ENCODE measurements at regions not wholly inside any gene's neighbourhood (a gene's known extent, or its start where the extent isn't known, plus 50 kb on each side); places are given as distances from the start of the nearest gene placed in this dataset.

GRCh38 chr11:80365980-80366379 lies 925.1 kb upstream of the TENM4 start:
- no peaks in the 10 kb centered on the region for H3K27me3 ChIP-seq
- H3K4me1 ChIP-seq = no peaks in the 10 kb centered on the region
- no peak overlapping the region for H3K4me2 ChIP-seq
- H3K27ac ChIP-seq = no peak overlapping the region
- H3K4me3 ChIP-seq = no peak overlapping the region
- H3K9me3 ChIP-seq (replicated peaks in 1 of 11) = no peaks in the 10 kb centered on the region
- H4K20me1 ChIP-seq = no peaks in the 10 kb centered on the region; a peak in 1 of 22 replicates
- H3K36me3 ChIP-seq = no peaks in the 10 kb centered on the region
- no peak for TF ChIP-seq Cebpa-rat (IDR thresholded peaks at IDR 0.05)
- no peak overlapping the region for H3K9ac ChIP-seq

- H3K27ac ChIP-seq = no peak overlapping the region
- H3K36me3 ChIP-seq = no peaks in the 10 kb centered on the region
- no peaks in the 10 kb centered on the region for H3K4me1 ChIP-seq
- no peak for TF ChIP-seq Cebpa-rat (IDR thresholded peaks at IDR 0.05)
- H3K4me2 ChIP-seq = no peak overlapping the region
- H4K20me1 ChIP-seq = no peaks in the 10 kb centered on the region
- no peak overlapping the region for H3K9ac ChIP-seq
- no peak overlapping the region for H3K4me3 ChIP-seq
- no peaks in the 10 kb centered on the region for H3K9me3 ChIP-seq (replicated peaks in 1 of 11)
- no peaks in the 10 kb centered on the region for H3K27me3 ChIP-seq
Observed at GRCh38 chr11:80365076-80365725, 924.4 kb upstream of the TENM4 start.

- Histone ChIP-seq H3K4me3 (no peak overlapping the region), H3K9ac (no peak overlapping the region)
Observed at GRCh38 chr11:80362563-80363340, 921.9 kb upstream of the TENM4 start.

GRCh38 chr11:80355251-80355650 lies 914.4 kb upstream of the TENM4 start:
- H3K27ac ChIP-seq = no peak overlapping the region
- H4K20me1 ChIP-seq = no peaks in the 10 kb centered on the region
- TF ChIP-seq Cebpa-rat (IDR thresholded peaks at IDR 0.05) = no peak
- no peak overlapping the region for H3K4me3 ChIP-seq
- H3K4me2 ChIP-seq = no peak overlapping the region
- no peaks in the 10 kb centered on the region for H3K9me3 ChIP-seq (replicated peaks in 1 of 11)
- no peaks in the 10 kb centered on the region for H3K27me3 ChIP-seq
- no peak overlapping the region for H3K9ac ChIP-seq
- no peaks in the 10 kb centered on the region for H3K4me1 ChIP-seq
- no peaks in the 10 kb centered on the region for H3K36me3 ChIP-seq

More at GRCh38 chr11:80362563-80363340, 921.9 kb upstream of the TENM4 start:
- H3K27me3 ChIP-seq = no peaks in the 10 kb centered on the region
- H4K20me1 ChIP-seq = no peaks in the 10 kb centered on the region
- no peaks in the 10 kb centered on the region for H3K36me3 ChIP-seq
- H3K9me3 ChIP-seq (replicated peaks in 1 of 11) = no peaks in the 10 kb centered on the region
- H3K4me1 ChIP-seq = no peaks in the 10 kb centered on the region
- H3K27ac ChIP-seq = no peak overlapping the region
- TF ChIP-seq Cebpa-rat (IDR thresholded peaks at IDR 0.05) = no peak
- no peak overlapping the region for H3K4me2 ChIP-seq

- H3K4me1 ChIP-seq = no peaks in the 10 kb centered on the region
- no peaks in the 10 kb centered on the region for H3K27me3 ChIP-seq
- no peaks in the 10 kb centered on the region for H3K36me3 ChIP-seq
- no peak overlapping the region for H3K9ac ChIP-seq
- H4K20me1 ChIP-seq = no peaks in the 10 kb centered on the region
- no peak overlapping the region for H3K4me3 ChIP-seq
- no peaks in the 10 kb centered on the region for H3K9me3 ChIP-seq (replicated peaks in 1 of 11)
- TF ChIP-seq Cebpa-rat (IDR thresholded peaks at IDR 0.05) = no peak
- no peak overlapping the region for H3K27ac ChIP-seq
- H3K4me2 ChIP-seq = no peak overlapping the region
Observed at GRCh38 chr11:80350541-80350940, 909.7 kb upstream of the TENM4 start.

GRCh38 chr11:80349997-80350396 lies 909.2 kb upstream of the TENM4 start:
- H3K4me1 ChIP-seq = no peaks in the 10 kb centered on the region
- no peaks in the 10 kb centered on the region for H3K9me3 ChIP-seq (replicated peaks in 1 of 11)
- H3K36me3 ChIP-seq = no peaks in the 10 kb centered on the region
- no peak overlapping the region for H3K4me2 ChIP-seq
- TF ChIP-seq Cebpa-rat (IDR thresholded peaks at IDR 0.05) = no peak
- no peak overlapping the region for H3K27ac ChIP-seq
- H3K9ac ChIP-seq = no peak overlapping the region
- H3K27me3 ChIP-seq = no peaks in the 10 kb centered on the region
- H3K4me3 ChIP-seq = no peak overlapping the region
- no peaks in the 10 kb centered on the region for H4K20me1 ChIP-seq

GRCh38 chr11:80346353-80347059 lies 905.7 kb upstream of the TENM4 start:
- TF ChIP-seq Cebpa-rat (IDR thresholded peaks at IDR 0.05) = no peak
- no peaks in the 10 kb centered on the region for H3K9me3 ChIP-seq (replicated peaks in 1 of 11)
- no peak overlapping the region for H3K4me2 ChIP-seq
- H4K20me1 ChIP-seq = no peaks in the 10 kb centered on the region
- H3K4me3 ChIP-seq = no peak overlapping the region
- no peaks in the 10 kb centered on the region for H3K36me3 ChIP-seq
- no peaks in the 10 kb centered on the region for H3K27me3 ChIP-seq
- H3K4me1 ChIP-seq = no peaks in the 10 kb centered on the region
- H3K9ac ChIP-seq = no peak overlapping the region
- H3K27ac ChIP-seq = no peak overlapping the region

- Histone ChIP-seq H3K9me3 (replicated peaks in 1 of 11) (no peaks in the 10 kb centered on the region), H4K20me1 (no peaks in the 10 kb centered on the region), H3K4me3 (no peak overlapping the region), H3K27ac (no peak overlapping the region), H3K9ac (no peak overlapping the region), H3K4me2 (no peak overlapping the region), H3K36me3 (no peaks in the 10 kb centered on the region), H3K27me3 (no peaks in the 10 kb centered on the region), H3K4me1 (no peaks in the 10 kb centered on the region)
- no peak for TF ChIP-seq Cebpa-rat (IDR thresholded peaks at IDR 0.05)
Observed at GRCh38 chr11:80343436-80343835, 902.6 kb upstream of the TENM4 start.

GRCh38 chr11:80338231-80338630 lies 897.4 kb upstream of the TENM4 start:
- H3K4me3 ChIP-seq = no peak overlapping the region
- no peak for TF ChIP-seq Cebpa-rat (IDR thresholded peaks at IDR 0.05)
- no peak overlapping the region for H3K4me2 ChIP-seq

More at GRCh38 chr11:80338231-80338630, 897.4 kb upstream of the TENM4 start:
- H3K4me1 ChIP-seq = no peaks in the 10 kb centered on the region
- H3K27me3 ChIP-seq = no peaks in the 10 kb centered on the region
- H3K27ac ChIP-seq = no peak overlapping the region
- no peak overlapping the region for H3K9ac ChIP-seq
- H3K36me3 ChIP-seq = no peaks in the 10 kb centered on the region
- no peaks in the 10 kb centered on the region for H4K20me1 ChIP-seq
- no peaks in the 10 kb centered on the region for H3K9me3 ChIP-seq (replicated peaks in 1 of 11)

All from BLaER1 treated with 17β-estradiol and CSF1 and Interleukin-3, amounts not matched to agents 10 nM and 100 nM (cell line).